H1 (cell line): ENCODE measurements at regions not wholly inside any gene's neighbourhood (a gene's known extent, or its start where the extent isn't known, plus 50 kb on each side); places are given as distances from the start of the nearest gene placed in this dataset.

Source experiments
- CTCF ChIA-PET: fragments of 300-600 bp; sonication (Branson Sonifier 250); formaldehyde crosslinking; loops from one replicate; lab custom pipeline; 2021; ENCODE audit not compliant: partially characterized antibody; lab: Charles Lee
- POLR2A ChIA-PET: fragments of 300-600 bp; sonication (Branson Sonifier 250); formaldehyde crosslinking; loops from one replicate; lab custom pipeline; 2021; ENCODE audit warnings: inconsistent platforms; ENCODE audit not compliant: partially characterized antibody; lab: Charles Lee
- DNase-seq, 2 experiments: peaks; one replicate each; pipeline versions ENCODE4 v3.0.0 to v3.0.0-alpha.2; 2010 to 2022; ENCODE audit warnings: low spot score in 2 of 2, low read depth in 1 of 2, mixed read lengths in 1 of 2
- FAIRE-seq: peaks from 2 replicates; lab custom pipeline; 2011; peaks lifted over from hg19 to GRCh38; lab: Jason Lieb, UNC
- H2AFZ ChIP-seq: 2 replicates; pipeline ENCODE4 v1.8.1; 2012; ENCODE audit warnings: low read length, inconsistent platforms
- H2AK5ac ChIP-seq: 2 replicates; pipeline ENCODE4 v1.6.1; 2013; ENCODE audit warnings: low read depth, low read length
- H2BK120ac ChIP-seq: replicated peaks from 2 replicates; pipeline ENCODE3; 2013; ENCODE audit warnings: low read depth, low read length, inconsistent platforms
- H2BK12ac ChIP-seq: 2 replicates; pipeline ENCODE4 v1.6.1; 2013; ENCODE audit warnings: low read depth, low read length
- H2BK15ac ChIP-seq: 2 replicates; pipeline ENCODE4 v1.6.1; 2013; ENCODE audit warnings: low read length
- H2BK20ac ChIP-seq: 2 replicates; pipeline ENCODE4 v1.6.1; 2013; ENCODE audit warnings: low read length
- H2BK5ac ChIP-seq: 2 replicates; pipeline ENCODE4 v1.6.1; 2013; ENCODE audit warnings: low read depth, low read length
- H3K14ac ChIP-seq: 2 replicates; pipeline ENCODE4 v1.6.1; 2013; ENCODE audit warnings: inconsistent platforms; ENCODE audit not compliant: insufficient read length
- H3K18ac ChIP-seq: 2 replicates; pipeline ENCODE4 v1.6.1; 2013; ENCODE audit warnings: low read length; ENCODE audit errors: extremely low read depth
- H3K23ac ChIP-seq: 2 replicates; pipeline ENCODE4 v1.6.1; 2013; ENCODE audit warnings: inconsistent platforms; ENCODE audit not compliant: insufficient read length
- H3K23me2 ChIP-seq: 2 replicates; pipeline ENCODE4 v1.6.1; 2013; ENCODE audit warnings: low read depth, low read length
- H3K27ac ChIP-seq: 2 replicates; pipeline ENCODE4 v1.6.1; 2011; ENCODE audit warnings: low read depth, low read length, inconsistent platforms
- H3K27me3 ChIP-seq, 4 experiments: replicated peaks in 1 of 4; 1 replicate in 1 of 4; 2 replicates in 3 of 4; pipeline versions ENCODE4 v1.6.1 to v1.8.1; 2011 to 2013; ENCODE audit warnings: low read length in 3 of 4, mild to moderate bottlenecking in 3 of 4, inconsistent platforms in 2 of 4, mixed read lengths in 2 of 4, moderate library complexity in 1 of 4; ENCODE audit not compliant: control insufficient read depth in 3 of 4, insufficient read depth in 3 of 4; ENCODE audit errors: extremely low read depth in 1 of 4
- H3K36me3 ChIP-seq, 4 experiments: 2 replicates each; pipeline versions ENCODE4 v1.6.1 to v1.8.1; 2011 to 2013; ENCODE audit warnings: mild to moderate bottlenecking in 4 of 4, low read length in 3 of 4, moderate library complexity in 2 of 4, control low read depth in 1 of 4, inconsistent platforms in 1 of 4; ENCODE audit not compliant: insufficient read depth in 4 of 4, control insufficient read depth in 2 of 4
- H3K4ac ChIP-seq: replicated peaks from 2 replicates; pipeline ENCODE3; 2013; ENCODE audit warnings: low read length, low read depth, mixed read lengths, inconsistent platforms; ENCODE audit not compliant: insufficient read length
- H3K4me1 ChIP-seq, 4 experiments: replicated peaks in 1 of 4; 1 replicate in 1 of 4; 2 replicates in 3 of 4; pipeline versions ENCODE4 v1.6.1 to v1.8.1; 2011 to 2013; ENCODE audit warnings: low read length in 3 of 4, inconsistent platforms in 2 of 4, mixed read lengths in 1 of 4; ENCODE audit not compliant: insufficient read depth in 4 of 4, control insufficient read depth in 3 of 4
- H3K4me2 ChIP-seq, 2 experiments: 2 replicates each; pipeline versions ENCODE4 v1.6.1 to v1.8.1; 2011 to 2013; ENCODE audit warnings: low read depth in 2 of 2, low read length in 2 of 2, control low read depth in 1 of 2, inconsistent platforms in 1 of 2, mild to moderate bottlenecking in 1 of 2; ENCODE audit not compliant: insufficient read depth in 1 of 2
- H3K4me3 ChIP-seq, 4 experiments: fragments of 200-600, 300-600 bp in 1 of 4; sonication (generic), shearing (Covaris generic), sonication (Bioruptor Twin) in 1 of 4; 2 replicates each; pipeline versions ENCODE4 v1.5.1 to v1.8.1; 2011 to 2016; ENCODE audit warnings: low read length in 4 of 4, low read depth in 3 of 4, control low read depth in 2 of 4, inconsistent platforms in 2 of 4, mild to moderate bottlenecking in 2 of 4, mixed read lengths in 1 of 4, moderate library complexity in 1 of 4; ENCODE audit not compliant: insufficient read depth in 2 of 4; ENCODE audit errors: extremely low read depth in 1 of 4
- H3K56ac ChIP-seq: replicated peaks from 2 replicates; pipeline ENCODE3; 2013; ENCODE audit warnings: low read depth, mild to moderate bottlenecking, mixed read lengths, low read length, inconsistent platforms; ENCODE audit not compliant: insufficient read length
- H3K79me1 ChIP-seq: 2 replicates; pipeline ENCODE4 v1.6.1; 2013; ENCODE audit warnings: low read depth, low read length, control low read depth
- H3K79me2 ChIP-seq, 2 experiments: 2 replicates each; pipeline versions ENCODE4 v1.6.1 to v1.8.1; 2012 to 2013; ENCODE audit warnings: low read length in 2 of 2, mild to moderate bottlenecking in 2 of 2, inconsistent platforms in 1 of 2; ENCODE audit not compliant: insufficient read depth in 2 of 2, control insufficient read depth in 1 of 2
- H3K9ac ChIP-seq, 4 experiments: replicated peaks in 1 of 4; 1 replicate in 1 of 4; 2 replicates in 3 of 4; pipeline versions ENCODE4 v1.6.1 to v1.8.1; 2011 to 2013; ENCODE audit warnings: low read depth in 3 of 4, low read length in 3 of 4, control low read depth in 2 of 4, mild to moderate bottlenecking in 2 of 4, moderate library complexity in 2 of 4, inconsistent platforms in 1 of 4; ENCODE audit errors: extremely low read depth in 1 of 4
- H3K9me3 ChIP-seq, 2 experiments: 2 replicates each; pipeline versions ENCODE4 v1.6.1 to v1.8.1; 2012 to 2013; ENCODE audit warnings: mild to moderate bottlenecking in 2 of 2, moderate library complexity in 2 of 2, control low read depth in 1 of 2, inconsistent platforms in 1 of 2, low read depth in 1 of 2, low read length in 1 of 2, mixed read lengths in 1 of 2; ENCODE audit not compliant: insufficient read depth in 2 of 2
- H4K20me1 ChIP-seq, 2 experiments: replicated peaks in 1 of 2; 2 replicates each; pipeline versions ENCODE3 to v1.8.1; 2011 to 2013; ENCODE audit warnings: inconsistent platforms in 2 of 2, low read length in 2 of 2, mild to moderate bottlenecking in 1 of 2; ENCODE audit not compliant: insufficient read depth in 2 of 2, control insufficient read depth in 1 of 2
- H4K5ac ChIP-seq: 2 replicates; pipeline ENCODE4 v1.6.1; 2013; ENCODE audit warnings: low read length, low read depth, mixed read lengths, inconsistent platforms; ENCODE audit not compliant: insufficient read length
- H4K8ac ChIP-seq: 2 replicates; pipeline ENCODE4 v1.8.0; 2013; ENCODE audit warnings: mild to moderate bottlenecking, moderate library complexity, low read length, inconsistent platforms; ENCODE audit not compliant: insufficient read depth; ENCODE audit errors: extremely low read depth
- H4K91ac ChIP-seq: replicated peaks from 2 replicates; pipeline ENCODE3; 2013; ENCODE audit warnings: low read length, mixed read lengths, inconsistent platforms; ENCODE audit not compliant: insufficient read length
- BACH1 ChIP-seq: IDR thresholded peaks from 2 replicates; pipeline ENCODE4 v1.6.1; 2012; ENCODE audit warnings: low read length, improper control_type of control experiment
- CEBPB ChIP-seq: IDR thresholded peaks from 2 replicates; pipeline ENCODE4 v1.6.1; 2012; ENCODE audit warnings: low read depth, low read length
- FOSL1 ChIP-seq: IDR thresholded peaks from 2 replicates; pipeline ENCODE4 v1.6.1; 2011; ENCODE audit warnings: mild to moderate bottlenecking, low read depth, low read length, moderate library complexity; ENCODE audit not compliant: insufficient read depth
- HDAC2 ChIP-seq, 2 experiments: fragments of 300-600 bp in 1 of 2; sonication (generic) in 1 of 2; IDR thresholded peaks; 2 replicates each; pipeline ENCODE4 v1.6.1; 2011 to 2012; ENCODE audit warnings: low read depth in 2 of 2, low read length in 2 of 2, mild to moderate bottlenecking in 2 of 2, moderate library complexity in 2 of 2, borderline replicate concordance in 1 of 2, inconsistent platforms in 1 of 2
- JUN ChIP-seq: IDR thresholded peaks from 2 replicates; pipeline ENCODE4 v1.6.1; 2011; ENCODE audit warnings: low read depth, mild to moderate bottlenecking, improper control_type of control experiment, low read length
- NANOG ChIP-seq: IDR thresholded peaks from 2 replicates; pipeline ENCODE4 v1.6.1; 2011; ENCODE audit warnings: low read length, low read depth, mild to moderate bottlenecking, inconsistent platforms; ENCODE audit not compliant: insufficient read depth, poor library complexity, severe bottlenecking
- RAD21 ChIP-seq, 2 experiments: IDR thresholded peaks in 1 of 2; conservative IDR thresholded peaks in 1 of 2; 2 replicates each; pipeline ENCODE4 v1.6.1; 2011; ENCODE audit warnings: low read depth in 2 of 2, low read length in 2 of 2, improper control_type of control experiment in 1 of 2, inconsistent platforms in 1 of 2, mild to moderate bottlenecking in 1 of 2, moderate library complexity in 1 of 2
- SIN3A ChIP-seq, 2 experiments: IDR thresholded peaks in 1 of 2; conservative IDR thresholded peaks in 1 of 2; 2 replicates each; pipeline ENCODE4 v1.6.1; 2011 to 2012; ENCODE audit warnings: low read length in 2 of 2, improper control_type of control experiment in 1 of 2, low read depth in 1 of 2, mild to moderate bottlenecking in 1 of 2
- SIX5 ChIP-seq: IDR thresholded peaks from 2 replicates; pipeline ENCODE4 v1.6.1; 2011; ENCODE audit warnings: mild to moderate bottlenecking, low read depth, low read length
- SP1 ChIP-seq: IDR thresholded peaks from 2 replicates; pipeline ENCODE4 v1.6.1; 2011; ENCODE audit warnings: low read depth, low read length
- SP2 ChIP-seq: IDR thresholded peaks from 2 replicates; pipeline ENCODE4 v1.6.1; 2012; ENCODE audit warnings: mild to moderate bottlenecking, low read length, inconsistent platforms
- SP4 ChIP-seq: IDR thresholded peaks from 2 replicates; pipeline ENCODE4 v1.6.1; 2012; ENCODE audit warnings: low read length, inconsistent platforms
- TAF1 ChIP-seq: IDR thresholded peaks from 2 replicates; pipeline ENCODE4 v1.6.1; 2011; ENCODE audit warnings: mild to moderate bottlenecking, low read depth, low read length
- TBP ChIP-seq: IDR thresholded peaks from 2 replicates; pipeline ENCODE4 v1.6.1; 2011; ENCODE audit warnings: low read depth, low read length, improper control_type of control experiment
- WGBS, 2 experiments: shearing (Covaris generic) in 1 of 2; methylation state at CpG; one replicate each; pipeline versions ENCODE4 v1.1.6 to v1.1.7; 2013 to 2015; ENCODE audit warnings: low lambda C conversion rate in 2 of 2, mixed read lengths in 2 of 2, inconsistent platforms in 1 of 2, low coverage in 1 of 2, missing lambda C conversion rate in 1 of 2; ENCODE audit not compliant: insufficient replicate concordance in 2 of 2, insufficient coverage in 1 of 2, insufficient read length in 1 of 2; ENCODE audit errors: extremely low coverage in 1 of 2, missing lambda C conversion rate in 1 of 2; 5-methylcytosine and 5-hydroxymethylcytosine counted together
- TF ChIP-seq, protein P1 (sequence below): IDR thresholded peaks from 2 replicates; pipeline ENCODE4 v1.6.1; 2012; ENCODE audit warnings: inconsistent platforms

DNA sequence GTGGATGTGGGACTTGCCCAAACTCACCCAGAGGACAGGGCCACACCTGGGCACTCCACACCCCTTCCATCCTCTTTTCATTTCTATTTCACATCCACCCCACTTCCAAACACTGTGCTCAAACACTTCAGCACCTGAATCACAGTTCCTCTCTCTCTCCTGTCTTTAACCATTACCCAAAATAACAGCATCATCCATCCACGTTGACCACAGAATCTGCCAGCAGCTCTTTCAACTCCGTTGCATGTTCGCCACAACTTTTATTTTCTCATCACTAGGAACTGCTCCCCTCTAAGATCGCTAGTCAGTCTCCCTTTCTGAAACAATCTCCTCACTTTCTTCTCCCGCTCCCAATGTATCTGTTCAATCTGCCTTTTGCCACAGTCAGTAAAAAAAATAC is 121.6 kb upstream of the HNRNPA3 start:
- CTCF ChIA-PET, result interaction anchor here (1.2 to 1.8 kb wide), 2 partner anchors 11 to 16 kb away, joined by 4 to 5 read pairs; no protein-coding TSS in a partner anchor
- Histone ChIP-seq H4K5ac (no peak overlapping the region), H3K4me2 (no peak overlapping the region), H3K4me3 (no peak overlapping the region), H3K56ac (no peak overlapping the region), H3K9me3 (no peaks in the 10 kb centered on the region), H3K23me2 (no peaks in the 10 kb centered on the region), H3K79me2 (no peaks in the 10 kb centered on the region), H3K4me1 (no peaks in the 10 kb centered on the region), H2AK5ac (no peak overlapping the region), H2AFZ (no peak overlapping the region), H3K14ac (no peak overlapping the region), H2BK12ac (no peak overlapping the region), H3K79me1 (peaks cover under 1% of the 10 kb centered on the region; the same call in 1 of the 2 replicates), H4K20me1 (no peaks in the 10 kb centered on the region), H2BK15ac (no peak overlapping the region), H2BK20ac (no peak overlapping the region), H2BK120ac (no peak overlapping the region), H3K27me3 (no peaks in the 10 kb centered on the region), H2BK5ac (no peak overlapping the region), H4K8ac (no peak overlapping the region), H3K4ac (no peak overlapping the region), H3K9ac (no peak overlapping the region), H3K18ac (no peak overlapping the region), H4K91ac (no peak overlapping the region), H3K36me3 (no peaks in the 10 kb centered on the region), H3K23ac (no peak overlapping the region), H3K27ac (no peak overlapping the region)
- FAIRE-seq (no peak), DNase-seq (no peak)
- POLR2A ChIA-PET, result no interaction called here
- 92% methylated on average over 5 of the region's 5 CpGs; no CpG with 5 or more reads in 1 of the 2 experiments for WGBS, 2 experiments
- TF ChIP-seq SIN3A (conservative IDR thresholded peaks at IDR 0.05 in 1 of 2, IDR thresholded peaks at IDR 0.05 in 1 of 2; ENCODE audit: low read depth in 1 of 2, low read length in 2 of 2), result no peak
- no peak for TF ChIP-seq SP2
- TF ChIP-seq, protein P1, sequence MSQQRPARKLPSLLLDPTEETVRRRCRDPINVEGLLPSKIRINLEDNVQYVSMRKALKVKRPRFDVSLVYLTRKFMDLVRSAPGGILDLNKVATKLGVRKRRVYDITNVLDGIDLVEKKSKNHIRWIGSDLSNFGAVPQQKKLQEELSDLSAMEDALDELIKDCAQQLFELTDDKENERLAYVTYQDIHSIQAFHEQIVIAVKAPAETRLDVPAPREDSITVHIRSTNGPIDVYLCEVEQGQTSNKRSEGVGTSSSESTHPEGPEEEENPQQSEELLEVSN, result no peak
- TF ChIP-seq SP4, result no peak
- no peak for TF ChIP-seq SP1
- no peak for TF ChIP-seq HDAC2 (IDR thresholded peaks at IDR 0.05; ENCODE audit: borderline replicate concordance in 1 of 2, low read depth in 2 of 2, low read length in 2 of 2)
- no peak for TF ChIP-seq FOSL1
- TF ChIP-seq TBP, result no peak
- no peak for TF ChIP-seq SIX5
- no peak for TF ChIP-seq TAF1
- TF ChIP-seq RAD21 (IDR thresholded peaks at IDR 0.05 in 1 of 2, conservative IDR thresholded peaks at IDR 0.05 in 1 of 2; ENCODE audit: low read depth in 2 of 2, low read length in 2 of 2), result no peak
- TF ChIP-seq CEBPB, result no peak
- TF ChIP-seq JUN, result no peak
- TF ChIP-seq NANOG, result no peak
- no peak for TF ChIP-seq BACH1
